ENCODE measurements at regions not wholly inside any gene's neighbourhood (a gene's known extent, or its start where the extent isn't known, plus 50 kb on each side); places are given as distances from the start of the nearest gene placed in this dataset.

GRCh38 chr2:139909136-139909535 is 1128.9 kb upstream of the NXPH2 start:
- 63 to 74% methylated on average over 3 of the region's 3 CpGs for WGBS, 2 donors

GRCh38 chr2:139905624-139906023 is 1125.4 kb upstream of the NXPH2 start:
- no peak for TF ChIP-seq CTCF (IDR thresholded peaks at IDR 0.05)
- ATAC-seq, result no peak
- Histone ChIP-seq H3K4me3 (no peak overlapping the region), H3K27ac (no peak overlapping the region), H3K27me3 (no peaks in the 10 kb centered on the region), H3K9me3 (no peaks in the 10 kb centered on the region), H3K36me3 (no peaks in the 10 kb centered on the region), H3K4me1 (no peaks in the 10 kb centered on the region)
- intact Hi-C loops (cut with DNase I), result no loop called here
- 80% methylated on average over 2 of the region's 2 CpGs for WGBS, 2 donors
- no peak for DNase-seq

More at GRCh38 chr2:139909136-139909535, 1128.9 kb upstream of the NXPH2 start:
- Histone ChIP-seq H3K4me3 (no peak overlapping the region), H3K36me3 (no peaks in the 10 kb centered on the region), H3K4me1 (no peaks in the 10 kb centered on the region), H3K27me3 (no peaks in the 10 kb centered on the region), H3K27ac (no peak overlapping the region), H3K9me3 (peaks cover 0 to 26% (median 0%) of the 10 kb centered on the region in 11 donors)
- no peak for TF ChIP-seq CTCF (IDR thresholded peaks at IDR 0.05)
- intact Hi-C loops (cut with DNase I), result no loop called here
- ATAC-seq (no peak), DNase-seq (no peak)

GRCh38 chr2:139891636-139892035 is 1111.4 kb upstream of the NXPH2 start:
- peaks cover 0 to 10% (median 0%) of the 10 kb centered on the region in 11 donors for H3K9me3 ChIP-seq
- ATAC-seq (no peak), DNase-seq (no peak)
- H3K4me3 ChIP-seq, result no peak overlapping the region
- H3K27ac ChIP-seq, result no peak overlapping the region
- H3K27me3 ChIP-seq, result no peaks in the 10 kb centered on the region
- TF ChIP-seq CTCF (IDR thresholded peaks at IDR 0.05), result no peak
- WGBS, 2 donors, result 83 to 96% methylated on average over 4 of the region's 4 CpGs
- H3K36me3 ChIP-seq, result no peaks in the 10 kb centered on the region
- no peaks in the 10 kb centered on the region for H3K4me1 ChIP-seq
- intact Hi-C loops (cut with DNase I), result no loop called here

GRCh38 chr2:139885921-139886498 is 1105.8 kb upstream of the NXPH2 start:
- WGBS, 2 donors, result 74 to 75% methylated on average over 2 of the region's 2 CpGs

More at GRCh38 chr2:139885921-139886498, 1105.8 kb upstream of the NXPH2 start:
- H3K4me1 ChIP-seq, result no peaks in the 10 kb centered on the region
- intact Hi-C loops (cut with DNase I), result no loop called here
- no peaks in the 10 kb centered on the region for H3K36me3 ChIP-seq
- DNase-seq, result no peak
- H3K27ac ChIP-seq, result no peak overlapping the region
- peaks cover 0 to 15% (median 0%) of the 10 kb centered on the region in 11 donors for H3K9me3 ChIP-seq
- no peak for ATAC-seq
- no peak for TF ChIP-seq CTCF (IDR thresholded peaks at IDR 0.05)
- no peaks in the 10 kb centered on the region for H3K27me3 ChIP-seq
- H3K4me3 ChIP-seq, result no peak overlapping the region
